ENCODE measurements at regions not wholly inside any gene's neighbourhood (a gene's known extent, or its start where the extent isn't known, plus 50 kb on each side); places are given as distances from the start of the nearest gene placed in this dataset.

DNA sequence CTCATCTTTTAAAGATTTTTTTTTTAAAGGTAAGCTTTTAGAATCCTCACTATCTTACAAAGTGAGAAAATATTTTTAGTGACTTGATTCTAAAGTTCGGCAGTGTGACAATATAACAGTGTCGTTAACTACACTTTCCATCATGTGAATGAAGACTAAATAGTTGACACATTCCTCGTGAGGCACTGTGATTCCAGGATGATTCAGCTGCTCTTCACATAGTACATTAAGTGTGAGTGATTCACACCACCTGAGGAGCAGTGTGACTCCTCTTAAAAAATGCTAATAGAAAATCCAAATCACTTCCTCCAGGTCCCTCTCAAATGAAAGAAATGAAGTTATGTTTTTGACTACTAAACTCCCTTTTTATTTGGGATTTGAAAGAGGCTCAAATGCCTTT lies 589.5 kb downstream of the GABRG2 start:
- FAIRE-seq (no peak), DNase-seq (ENCODE audit: low read depth in 1 of 2, low spot score in 1 of 2) (no peak), ATAC-seq (no peak)
- no peaks in the 10 kb centered on the region for H3K4me1 ChIP-seq
- CTCF ChIA-PET: no interaction called here
- H3K4me2 ChIP-seq: no peak overlapping the region
- H3K9me3 ChIP-seq: no peaks in the 10 kb centered on the region
- POLR2A ChIA-PET: no interaction called here
- WGBS (ENCODE audit: missing lambda C conversion rate): 16% methylated on average over 3 of the region's 3 CpGs
- no peak overlapping the region for H3K27ac ChIP-seq
- TF ChIP-seq RNF2 (IDR thresholded peaks at IDR 0.05; ENCODE audit: borderline replicate concordance, low read depth): no peak
- TF ChIP-seq NFE2L2 (conservative IDR thresholded peaks at IDR 0.05; ENCODE audit: low read length): no peak
- no peak for TF ChIP-seq ZFP36 (IDR thresholded peaks at IDR 0.05; ENCODE audit: borderline replicate concordance, partially characterized antibody)
- no peak for TF ChIP-seq CBX8 (IDR thresholded peaks at IDR 0.05)
- TF ChIP-seq TP53 (CRISPR knock-in tag; IDR thresholded peaks at IDR 0.05): no peak
- no peak for TF ChIP-seq CHD2 (IDR thresholded peaks at IDR 0.05; ENCODE audit: low read length, partially characterized antibody)
- no peak for TF ChIP-seq CHD4 (IDR thresholded peaks at IDR 0.05; ENCODE audit: borderline replicate concordance)
- TF ChIP-seq, protein P1, sequence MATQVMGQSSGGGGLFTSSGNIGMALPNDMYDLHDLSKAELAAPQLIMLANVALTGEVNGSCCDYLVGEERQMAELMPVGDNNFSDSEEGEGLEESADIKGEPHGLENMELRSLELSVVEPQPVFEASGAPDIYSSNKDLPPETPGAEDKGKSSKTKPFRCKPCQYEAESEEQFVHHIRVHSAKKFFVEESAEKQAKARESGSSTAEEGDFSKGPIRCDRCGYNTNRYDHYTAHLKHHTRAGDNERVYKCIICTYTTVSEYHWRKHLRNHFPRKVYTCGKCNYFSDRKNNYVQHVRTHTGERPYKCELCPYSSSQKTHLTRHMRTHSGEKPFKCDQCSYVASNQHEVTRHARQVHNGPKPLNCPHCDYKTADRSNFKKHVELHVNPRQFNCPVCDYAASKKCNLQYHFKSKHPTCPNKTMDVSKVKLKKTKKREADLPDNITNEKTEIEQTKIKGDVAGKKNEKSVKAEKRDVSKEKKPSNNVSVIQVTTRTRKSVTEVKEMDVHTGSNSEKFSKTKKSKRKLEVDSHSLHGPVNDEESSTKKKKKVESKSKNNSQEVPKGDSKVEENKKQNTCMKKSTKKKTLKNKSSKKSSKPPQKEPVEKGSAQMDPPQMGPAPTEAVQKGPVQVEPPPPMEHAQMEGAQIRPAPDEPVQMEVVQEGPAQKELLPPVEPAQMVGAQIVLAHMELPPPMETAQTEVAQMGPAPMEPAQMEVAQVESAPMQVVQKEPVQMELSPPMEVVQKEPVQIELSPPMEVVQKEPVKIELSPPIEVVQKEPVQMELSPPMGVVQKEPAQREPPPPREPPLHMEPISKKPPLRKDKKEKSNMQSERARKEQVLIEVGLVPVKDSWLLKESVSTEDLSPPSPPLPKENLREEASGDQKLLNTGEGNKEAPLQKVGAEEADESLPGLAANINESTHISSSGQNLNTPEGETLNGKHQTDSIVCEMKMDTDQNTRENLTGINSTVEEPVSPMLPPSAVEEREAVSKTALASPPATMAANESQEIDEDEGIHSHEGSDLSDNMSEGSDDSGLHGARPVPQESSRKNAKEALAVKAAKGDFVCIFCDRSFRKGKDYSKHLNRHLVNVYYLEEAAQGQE (IDR thresholded peaks at IDR 0.05): no peak
- no peak overlapping the region for H3K4me3 ChIP-seq

DNA sequence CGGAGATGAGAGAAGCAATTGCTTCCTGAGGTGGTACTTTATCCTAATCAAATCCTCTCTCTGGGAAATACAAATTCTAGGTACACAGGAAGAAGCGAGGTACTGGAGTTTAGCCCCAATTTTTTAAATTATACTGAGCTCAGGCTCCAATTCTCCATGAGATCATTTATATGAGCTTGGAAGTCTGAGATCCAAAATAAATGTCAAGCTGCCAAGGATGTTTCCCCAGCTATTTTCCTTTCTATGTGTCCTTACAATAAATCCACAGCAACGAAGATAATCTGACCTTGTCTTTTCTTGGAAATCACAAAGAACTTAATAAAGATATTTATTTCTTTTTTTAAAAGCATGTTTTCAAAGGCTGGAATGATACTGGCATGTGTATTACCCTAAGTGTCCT lies 597.3 kb downstream of the GABRG2 start:
- WGBS (ENCODE audit: missing lambda C conversion rate): 9% methylated on average over 3 of the region's 3 CpGs
- no peak overlapping the region for H3K27ac ChIP-seq
- DNase-seq (ENCODE audit: low read depth in 1 of 2, low spot score in 1 of 2): no peak
- ChIA-PET CTCF (no interaction called here), POLR2A (no interaction called here)
- no peaks in the 10 kb centered on the region for H3K4me1 ChIP-seq
- H3K9me3 ChIP-seq: no peaks in the 10 kb centered on the region
- no peak overlapping the region for H3K4me2 ChIP-seq
- TF ChIP-seq FOSB (CRISPR knock-in tag; IDR thresholded peaks at IDR 0.05) (no peak), ZSCAN20 (CRISPR knock-in tag; IDR thresholded peaks at IDR 0.05) (no peak), ZC3H11A (IDR thresholded peaks at IDR 0.05) (no peak), JUN (IDR thresholded peaks at IDR 0.05) (no peak), FOXS1 (CRISPR knock-in tag; IDR thresholded peaks at IDR 0.05) (no peak), RFX5 (IDR thresholded peaks at IDR 0.05) (no peak), EHF (CRISPR knock-in tag; IDR thresholded peaks at IDR 0.05) (no peak)
- TF ChIP-seq, protein P2, sequence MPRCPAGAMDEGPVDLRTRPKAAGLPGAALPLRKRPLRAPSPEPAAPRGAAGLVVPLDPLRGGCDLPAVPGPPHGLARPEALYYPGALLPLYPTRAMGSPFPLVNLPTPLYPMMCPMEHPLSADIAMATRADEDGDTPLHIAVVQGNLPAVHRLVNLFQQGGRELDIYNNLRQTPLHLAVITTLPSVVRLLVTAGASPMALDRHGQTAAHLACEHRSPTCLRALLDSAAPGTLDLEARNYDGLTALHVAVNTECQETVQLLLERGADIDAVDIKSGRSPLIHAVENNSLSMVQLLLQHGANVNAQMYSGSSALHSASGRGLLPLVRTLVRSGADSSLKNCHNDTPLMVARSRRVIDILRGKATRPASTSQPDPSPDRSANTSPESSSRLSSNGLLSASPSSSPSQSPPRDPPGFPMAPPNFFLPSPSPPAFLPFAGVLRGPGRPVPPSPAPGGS (IDR thresholded peaks at IDR 0.05): no peak
- TF ChIP-seq, protein P1 (IDR thresholded peaks at IDR 0.05): no peak
- TF ChIP-seq, protein P3, sequence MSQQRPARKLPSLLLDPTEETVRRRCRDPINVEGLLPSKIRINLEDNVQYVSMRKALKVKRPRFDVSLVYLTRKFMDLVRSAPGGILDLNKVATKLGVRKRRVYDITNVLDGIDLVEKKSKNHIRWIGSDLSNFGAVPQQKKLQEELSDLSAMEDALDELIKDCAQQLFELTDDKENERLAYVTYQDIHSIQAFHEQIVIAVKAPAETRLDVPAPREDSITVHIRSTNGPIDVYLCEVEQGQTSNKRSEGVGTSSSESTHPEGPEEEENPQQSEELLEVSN (IDR thresholded peaks at IDR 0.05; ENCODE audit: borderline replicate concordance, low read depth): no peak
- FAIRE-seq: no peak
- ATAC-seq: no peak
- H3K4me3 ChIP-seq: no peak overlapping the region
